ENCODE measurements at regions not wholly inside any gene's neighbourhood (a gene's known extent, or its start where the extent isn't known, plus 50 kb on each side); places are given as distances from the start of the nearest gene placed in this dataset.

GRCh38 chr3:168696051-168696450, 600.3 kb upstream of the GOLIM4 start:
- no peak for TF ChIP-seq POLR2A (IDR thresholded peaks at IDR 0.05)
- no peak for TF ChIP-seq CTCF (IDR thresholded peaks at IDR 0.05)

Measured in testis (tissue), 2 donors.